Immature natural killer cell (primary cell): ENCODE measurements at regions not wholly inside any gene's neighbourhood (a gene's known extent, or its start where the extent isn't known, plus 50 kb on each side); places are given as distances from the start of the nearest gene placed in this dataset.

Source experiments
- DNase-seq, 3 donors: peaks; one replicate each; pipeline ENCODE4 v3.0.0; 2022; ENCODE audit warnings: mixed read lengths in 1 of 3
- H3K27ac Mint-ChIP-seq, 6 donors: one replicate each; pipeline ENCODE4 v1.8.0; 2020; ENCODE audit warnings: mixed read lengths in 6 of 6, mild to moderate bottlenecking in 5 of 6, inconsistent platforms in 4 of 6, moderate library complexity in 3 of 6
- H3K27me3 Mint-ChIP-seq, 3 donors: one replicate each; pipeline ENCODE4 v1.8.0; 2020 to 2021; ENCODE audit warnings: low read depth in 3 of 3, mild to moderate bottlenecking in 3 of 3, mixed read lengths in 3 of 3, moderate library complexity in 3 of 3, inconsistent platforms in 1 of 3
- H3K36me3 Mint-ChIP-seq, 3 donors: one replicate each; pipeline ENCODE4 v1.8.0; 2020; ENCODE audit warnings: mixed read lengths in 3 of 3, inconsistent platforms in 2 of 3, mild to moderate bottlenecking in 2 of 3
- H3K4me1 Mint-ChIP-seq, 2 donors: one replicate each; pipeline ENCODE4 v1.8.0; 2020; ENCODE audit warnings: inconsistent platforms in 2 of 2, mild to moderate bottlenecking in 2 of 2, mixed read lengths in 2 of 2, moderate library complexity in 1 of 2
- H3K4me3 Mint-ChIP-seq, 5 donors: one replicate each; pipeline ENCODE4 v1.8.0; 2020; ENCODE audit warnings: mild to moderate bottlenecking in 5 of 5, mixed read lengths in 5 of 5, inconsistent platforms in 3 of 5, moderate library complexity in 3 of 5
- H3K9me3 Mint-ChIP-seq, 6 donors: one replicate each; pipeline ENCODE4 v1.8.0; 2020; ENCODE audit warnings: mild to moderate bottlenecking in 6 of 6, mixed read lengths in 6 of 6, inconsistent platforms in 4 of 6, moderate library complexity in 3 of 6

DNA sequence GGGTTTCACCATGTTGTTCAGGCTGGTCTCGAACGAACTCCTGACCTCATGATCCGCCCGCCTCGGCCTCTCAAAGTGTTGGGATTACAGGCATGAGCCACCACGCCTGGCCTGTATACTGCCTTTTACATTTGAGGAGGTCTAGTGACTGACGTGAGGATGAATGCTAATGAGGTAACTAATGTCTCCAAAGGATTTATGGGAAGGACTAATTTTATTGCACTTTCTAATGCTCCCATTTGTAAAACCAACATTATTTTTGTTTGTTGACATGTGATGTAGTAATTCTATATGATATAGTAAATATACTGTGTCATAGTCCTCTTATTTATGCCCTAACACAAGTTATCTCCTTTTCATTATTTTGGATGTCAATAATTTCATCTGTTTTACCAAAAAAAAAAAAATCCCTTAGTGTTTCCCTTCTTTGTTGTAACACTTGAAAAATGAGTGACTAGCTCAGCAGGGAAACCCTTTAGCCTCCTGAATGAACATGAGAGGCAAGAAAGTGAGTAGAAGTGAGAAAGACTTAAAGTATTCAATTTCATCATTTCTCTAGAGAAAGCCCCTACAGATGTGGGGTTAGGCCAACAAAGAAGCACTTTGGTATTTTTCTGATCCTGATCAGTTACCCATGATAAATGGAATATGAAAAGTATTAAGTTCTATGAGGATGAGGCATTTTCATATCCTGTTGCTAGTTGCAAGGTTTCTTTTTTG lies 596.9 kb upstream of the PCDH15 start:
- DNase-seq, result no peak
- H3K4me1 Mint-ChIP-seq, result no peaks in the 10 kb centered on the region
- no peaks in the 10 kb centered on the region for H3K36me3 Mint-ChIP-seq
- no peak overlapping the region for H3K4me3 Mint-ChIP-seq
- H3K27me3 Mint-ChIP-seq, result peaks cover 0 to 2% (median 0%) of the 10 kb centered on the region in 3 donors
- peaks cover 0 to 38% (median 7%) of the 10 kb centered on the region in 6 donors for H3K9me3 Mint-ChIP-seq
- no peak overlapping the region for H3K27ac Mint-ChIP-seq

DNA sequence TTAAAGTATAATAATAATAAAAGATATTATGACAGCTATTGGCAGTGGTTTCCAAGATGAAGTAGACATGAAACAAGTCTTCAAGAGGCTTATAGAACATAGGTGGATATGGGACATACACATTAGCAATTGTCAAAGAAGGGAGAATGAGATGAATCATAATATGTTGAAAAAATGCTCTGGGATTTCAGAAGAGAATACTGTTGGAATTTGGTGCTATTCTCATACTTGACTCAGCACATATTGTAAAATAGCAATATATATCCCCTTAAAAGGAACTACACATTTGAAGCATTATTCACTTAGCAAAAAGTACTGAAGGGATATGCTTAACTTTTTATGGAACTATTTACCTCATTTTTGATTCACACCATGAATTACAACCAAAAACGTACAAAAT lies 577.2 kb upstream of the PCDH15 start:
- peaks cover 7 to 43% (median 17%) of the 10 kb centered on the region in 6 donors for H3K9me3 Mint-ChIP-seq
- no peaks in the 10 kb centered on the region for H3K4me1 Mint-ChIP-seq
- no peaks in the 10 kb centered on the region for H3K36me3 Mint-ChIP-seq
- no peak overlapping the region for H3K27ac Mint-ChIP-seq
- H3K27me3 Mint-ChIP-seq, result no peaks in the 10 kb centered on the region
- no peak for DNase-seq
- no peak overlapping the region for H3K4me3 Mint-ChIP-seq

DNA sequence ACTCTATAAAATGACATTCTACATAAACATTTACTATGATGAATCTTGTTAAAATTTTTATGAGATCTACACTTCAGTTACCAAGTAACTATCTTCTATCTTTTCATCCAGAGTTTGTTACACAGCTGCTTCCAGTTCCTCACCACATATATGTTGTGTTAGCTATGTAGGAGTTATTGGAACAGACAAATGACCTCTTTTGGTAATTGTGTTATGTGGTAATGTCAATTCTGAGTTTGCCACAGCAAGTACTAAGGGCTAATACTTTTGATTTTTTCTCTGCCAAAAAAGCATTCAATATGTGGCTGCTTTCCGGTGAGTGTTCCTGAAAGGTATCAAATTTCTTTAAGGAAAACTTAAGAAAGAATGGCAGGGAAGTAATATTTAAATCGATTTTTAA lies 573.9 kb upstream of the PCDH15 start:
- no peak for DNase-seq
- Mint-ChIP-seq H3K4me3 (no peak overlapping the region), H3K4me1 (no peaks in the 10 kb centered on the region), H3K27me3 (no peaks in the 10 kb centered on the region), H3K36me3 (no peaks in the 10 kb centered on the region), H3K27ac (no peak overlapping the region), H3K9me3 (peaks cover 7 to 40% (median 16%) of the 10 kb centered on the region in 6 donors)

DNA sequence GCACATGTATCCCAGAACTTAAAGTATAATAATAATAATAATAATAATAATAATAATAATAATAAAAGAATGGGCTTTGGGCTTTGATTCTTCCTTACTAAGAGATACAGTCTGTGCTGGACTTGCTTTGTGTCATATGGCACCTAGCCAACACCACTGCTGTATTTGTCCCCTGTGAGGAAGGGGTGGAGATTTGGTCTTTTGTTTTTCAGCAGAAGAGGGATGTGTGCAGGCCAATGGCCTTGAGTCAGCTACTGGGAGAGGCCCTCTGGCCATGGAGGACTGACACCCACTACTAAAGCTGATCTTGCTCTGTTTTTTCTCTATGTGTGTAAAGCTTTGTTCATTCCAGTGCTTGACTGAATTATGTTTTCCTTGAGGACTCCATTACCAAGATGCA lies 573.0 kb upstream of the PCDH15 start:
- no peak overlapping the region for H3K4me3 Mint-ChIP-seq
- H3K4me1 Mint-ChIP-seq, result no peaks in the 10 kb centered on the region
- H3K27me3 Mint-ChIP-seq, result no peaks in the 10 kb centered on the region
- peaks cover 5 to 37% (median 13%) of the 10 kb centered on the region in 6 donors for H3K9me3 Mint-ChIP-seq
- H3K36me3 Mint-ChIP-seq, result no peaks in the 10 kb centered on the region
- no peak overlapping the region for H3K27ac Mint-ChIP-seq
- no peak for DNase-seq

DNA sequence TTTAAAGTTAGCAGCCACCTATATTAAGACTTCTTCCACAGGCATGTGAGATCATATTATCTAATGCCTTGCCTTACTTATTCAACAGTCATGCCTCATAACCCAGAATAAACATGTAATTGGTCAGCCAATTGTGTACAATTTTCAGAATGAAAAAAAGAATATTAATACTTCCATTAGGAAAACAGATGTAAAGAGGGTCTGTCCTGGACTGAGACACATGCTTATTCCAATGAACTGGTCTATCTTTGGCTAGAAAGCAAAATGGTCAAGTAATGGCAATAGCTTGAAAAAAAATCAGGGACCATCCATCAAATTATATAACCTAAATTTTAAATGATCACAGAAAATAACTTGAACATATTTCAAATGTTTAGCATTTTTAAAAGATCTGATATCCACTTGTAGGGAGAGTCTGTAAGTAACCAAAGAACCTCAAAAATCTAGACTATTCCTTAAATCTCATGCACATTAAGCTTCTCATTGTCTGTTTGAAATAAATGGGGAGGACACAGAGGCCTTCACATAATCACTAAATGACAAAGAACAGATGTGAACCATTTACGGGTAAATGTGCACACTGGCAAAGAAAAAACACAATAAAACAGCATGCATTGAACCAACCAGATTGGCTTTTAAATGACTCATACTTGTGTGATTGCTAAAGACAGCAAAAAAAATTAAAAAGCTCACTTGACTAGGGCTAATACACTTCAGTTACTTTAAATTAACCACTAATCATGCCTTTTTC lies 568.8 kb upstream of the PCDH15 start:
- no peak overlapping the region for H3K27ac Mint-ChIP-seq
- H3K4me3 Mint-ChIP-seq, result no peak overlapping the region
- no peaks in the 10 kb centered on the region for H3K36me3 Mint-ChIP-seq
- H3K9me3 Mint-ChIP-seq, result peaks cover 2 to 40% (median 11%) of the 10 kb centered on the region in 6 donors
- H3K27me3 Mint-ChIP-seq, result no peaks in the 10 kb centered on the region
- H3K4me1 Mint-ChIP-seq, result no peaks in the 10 kb centered on the region
- no peak for DNase-seq

DNA sequence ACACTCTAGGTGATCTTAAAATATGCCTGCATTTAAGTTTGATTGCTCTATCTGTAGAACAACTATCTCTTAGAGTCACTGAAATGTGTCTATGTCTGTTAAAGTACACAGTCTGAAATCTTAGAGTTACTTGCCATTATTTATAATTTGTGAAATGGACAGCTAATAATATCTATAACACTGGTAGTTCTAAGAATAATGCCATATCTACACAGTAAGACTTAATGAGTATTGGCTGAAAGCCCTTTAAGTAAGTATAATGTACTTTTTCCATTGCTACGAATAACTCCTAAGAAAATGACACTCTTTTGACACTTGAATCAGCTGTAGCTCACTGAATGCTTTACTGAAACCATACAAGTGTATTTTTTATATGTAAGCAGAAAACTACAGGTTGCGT lies 567.4 kb upstream of the PCDH15 start:
- no peak overlapping the region for H3K4me3 Mint-ChIP-seq
- H3K27me3 Mint-ChIP-seq, result no peaks in the 10 kb centered on the region
- no peak overlapping the region for H3K27ac Mint-ChIP-seq
- H3K4me1 Mint-ChIP-seq, result no peaks in the 10 kb centered on the region
- H3K9me3 Mint-ChIP-seq, result peaks cover 4 to 44% (median 17%) of the 10 kb centered on the region in 6 donors
- DNase-seq, result no peak
- no peaks in the 10 kb centered on the region for H3K36me3 Mint-ChIP-seq

DNA sequence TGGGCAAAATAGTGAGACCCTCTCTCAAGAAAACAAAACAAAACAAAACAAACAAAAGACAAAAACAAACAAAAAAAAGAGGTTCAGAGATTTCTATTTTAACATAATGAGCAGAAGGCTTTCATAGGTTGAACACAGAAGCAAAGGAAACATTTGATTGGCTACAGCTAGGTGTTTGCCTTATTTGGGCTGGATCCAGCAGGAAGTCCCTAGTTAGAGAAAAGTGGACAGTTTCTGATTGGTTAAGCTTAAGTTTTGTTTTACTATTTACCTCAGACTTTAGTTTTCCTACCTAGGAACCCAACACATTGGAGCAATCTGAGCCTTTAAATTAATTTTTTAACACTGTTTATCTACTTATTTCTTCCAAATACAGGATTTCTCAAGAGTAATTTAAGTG lies 566.5 kb upstream of the PCDH15 start:
- no peak overlapping the region for H3K27ac Mint-ChIP-seq
- H3K4me1 Mint-ChIP-seq, result no peaks in the 10 kb centered on the region
- DNase-seq, result no peak
- H3K27me3 Mint-ChIP-seq, result no peaks in the 10 kb centered on the region
- H3K9me3 Mint-ChIP-seq, result peaks cover 6 to 44% (median 15%) of the 10 kb centered on the region in 6 donors
- no peak overlapping the region for H3K4me3 Mint-ChIP-seq
- no peaks in the 10 kb centered on the region for H3K36me3 Mint-ChIP-seq

DNA sequence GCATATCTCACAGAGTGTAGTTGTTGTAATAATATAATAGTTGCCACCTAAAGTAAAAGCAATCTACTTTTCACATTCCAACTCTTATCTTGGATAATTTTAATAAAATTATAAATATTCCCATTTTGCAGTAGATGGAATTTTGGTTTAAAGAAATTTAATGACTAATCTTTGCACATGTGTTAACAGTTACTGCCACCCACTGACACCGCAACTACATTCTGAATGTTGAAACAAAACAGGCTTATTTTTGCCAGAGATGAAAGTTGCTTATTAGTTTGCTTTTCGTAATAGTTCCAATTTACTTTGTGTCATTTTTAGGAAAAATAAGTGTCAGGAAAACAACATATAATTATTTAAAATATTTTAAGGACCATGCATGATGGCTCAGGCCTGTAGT lies 557.5 kb upstream of the PCDH15 start:
- Mint-ChIP-seq H3K36me3 (no peaks in the 10 kb centered on the region), H3K4me1 (no peaks in the 10 kb centered on the region), H3K27me3 (no peaks in the 10 kb centered on the region), H3K9me3 (peaks cover 0 to 24% (median 11%) of the 10 kb centered on the region in 6 donors), H3K4me3 (no peak overlapping the region), H3K27ac (no peak overlapping the region)
- no peak for DNase-seq

DNA sequence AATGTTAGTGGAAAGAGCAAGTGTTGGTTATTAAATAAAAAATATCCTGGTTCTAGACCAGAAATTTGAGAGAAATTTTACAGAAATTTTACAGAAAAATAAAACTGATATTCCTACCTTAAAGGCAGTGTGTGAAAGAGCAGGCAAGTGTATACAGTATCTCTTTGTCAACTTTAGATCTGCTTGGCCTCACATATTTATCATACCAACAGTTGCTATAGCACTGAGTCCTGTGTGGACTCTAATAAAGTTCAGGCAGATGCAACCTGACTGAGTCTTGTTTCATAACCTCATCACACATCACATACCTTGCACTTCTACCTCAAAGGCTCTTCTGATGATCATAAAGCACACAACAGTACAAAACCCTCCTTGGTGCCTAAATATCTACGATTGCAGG lies 552.4 kb upstream of the PCDH15 start:
- Mint-ChIP-seq H3K27ac (no peak overlapping the region), H3K9me3 (peaks cover 9 to 50% (median 21%) of the 10 kb centered on the region in 6 donors), H3K4me3 (no peak overlapping the region), H3K27me3 (no peaks in the 10 kb centered on the region), H3K4me1 (no peaks in the 10 kb centered on the region), H3K36me3 (no peaks in the 10 kb centered on the region)
- DNase-seq, result no peak

DNA sequence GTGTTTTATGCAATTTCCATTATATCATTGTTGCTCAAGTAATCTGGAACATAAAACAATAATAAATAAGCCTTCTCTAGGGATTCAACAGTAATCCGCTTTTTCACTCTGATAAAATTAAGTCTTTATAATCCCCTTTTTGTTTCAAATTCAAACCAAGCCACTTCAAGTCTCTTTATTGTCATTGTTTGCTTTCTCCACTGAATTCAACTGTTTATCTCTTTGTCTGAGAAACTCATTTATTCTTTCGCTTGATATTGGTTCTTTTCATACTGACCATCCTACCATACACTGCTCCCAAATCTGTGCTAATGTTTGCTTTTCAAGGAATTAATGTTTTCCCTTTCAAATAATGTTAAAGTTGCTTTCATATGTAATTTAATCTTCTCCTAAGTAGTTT lies 550.4 kb upstream of the PCDH15 start:
- Mint-ChIP-seq H3K9me3 (peaks cover 13 to 46% (median 22%) of the 10 kb centered on the region in 6 donors), H3K27ac (no peak overlapping the region), H3K4me1 (no peaks in the 10 kb centered on the region), H3K4me3 (no peak overlapping the region), H3K36me3 (no peaks in the 10 kb centered on the region), H3K27me3 (no peaks in the 10 kb centered on the region)
- DNase-seq, result no peak

DNA sequence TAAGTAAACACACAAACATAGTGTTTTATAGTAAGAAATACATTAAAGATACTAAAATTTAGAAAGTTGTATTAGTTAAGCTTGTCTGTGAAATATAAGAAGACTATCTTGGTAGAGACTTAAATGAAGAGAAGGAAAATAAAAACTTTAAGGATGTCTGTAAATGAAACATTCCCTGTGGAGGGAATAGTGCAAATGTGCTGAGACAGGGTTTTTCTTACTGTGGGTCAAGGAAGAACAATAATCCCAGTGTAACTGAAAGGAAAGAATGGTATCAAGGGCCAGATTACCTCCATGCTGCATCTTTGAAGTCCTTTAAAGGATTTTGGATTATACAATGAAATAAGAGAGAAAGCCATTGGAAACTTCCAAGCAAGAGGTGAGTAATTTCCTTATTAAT lies 547.5 kb upstream of the PCDH15 start:
- H3K9me3 Mint-ChIP-seq, result peaks cover 11 to 52% (median 19%) of the 10 kb centered on the region in 6 donors

DNA sequence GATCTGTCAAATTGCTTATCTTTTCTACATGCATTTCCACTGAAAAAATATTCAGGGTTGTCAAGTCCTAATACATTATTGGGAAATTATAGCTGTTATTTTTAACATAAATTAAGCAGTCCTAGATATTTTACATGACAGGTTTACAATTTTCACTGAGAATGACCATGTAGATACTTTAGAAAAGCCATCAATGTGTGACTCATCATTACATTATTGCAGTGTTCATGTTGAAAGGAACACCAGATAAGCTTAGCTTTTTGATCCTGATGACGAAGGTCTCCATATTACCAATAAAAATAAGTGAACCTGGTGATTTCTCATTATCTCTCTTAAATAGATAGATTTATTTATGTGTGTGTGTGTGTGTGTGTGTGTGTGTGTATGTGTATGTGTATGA lies 529.5 kb upstream of the PCDH15 start:
- H3K27me3 Mint-ChIP-seq, result no peaks in the 10 kb centered on the region
- no peak overlapping the region for H3K4me3 Mint-ChIP-seq
- H3K27ac Mint-ChIP-seq, result no peak overlapping the region
- H3K4me1 Mint-ChIP-seq, result no peaks in the 10 kb centered on the region
- no peak for DNase-seq
- H3K9me3 Mint-ChIP-seq, result peaks cover 0 to 16% (median 8%) of the 10 kb centered on the region in 6 donors
- H3K36me3 Mint-ChIP-seq, result no peaks in the 10 kb centered on the region

More for the DNA sequence above, 547.5 kb upstream of the PCDH15 start:
- DNase-seq, result no peak
- Mint-ChIP-seq H3K36me3 (no peaks in the 10 kb centered on the region), H3K27me3 (no peaks in the 10 kb centered on the region), H3K4me3 (no peak overlapping the region), H3K27ac (no peak overlapping the region), H3K4me1 (no peaks in the 10 kb centered on the region)

DNA sequence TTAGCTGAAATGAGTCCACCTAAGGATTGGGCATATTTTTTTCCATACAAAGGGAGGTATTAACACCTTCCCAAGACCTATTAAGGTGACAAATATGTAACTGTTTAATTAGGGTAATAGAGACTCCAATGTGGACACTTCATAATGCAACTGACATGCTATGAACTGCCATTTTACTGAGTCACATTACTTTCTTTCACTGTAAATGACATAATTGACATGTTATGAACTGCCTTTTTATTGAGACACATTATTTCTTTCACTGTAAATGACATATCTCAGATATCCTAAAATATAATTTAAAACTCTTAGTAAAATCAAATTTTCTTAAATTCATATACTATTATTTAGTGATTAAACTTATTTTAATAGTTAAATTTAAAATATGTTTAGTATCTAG lies 528.8 kb upstream of the PCDH15 start:
- H3K27ac Mint-ChIP-seq, result no peak overlapping the region
- no peak for DNase-seq
- H3K9me3 Mint-ChIP-seq, result peaks cover 3 to 11% (median 7%) of the 10 kb centered on the region in 6 donors
- no peaks in the 10 kb centered on the region for H3K27me3 Mint-ChIP-seq
- no peaks in the 10 kb centered on the region for H3K36me3 Mint-ChIP-seq
- no peaks in the 10 kb centered on the region for H3K4me1 Mint-ChIP-seq
- H3K4me3 Mint-ChIP-seq, result no peak overlapping the region

DNA sequence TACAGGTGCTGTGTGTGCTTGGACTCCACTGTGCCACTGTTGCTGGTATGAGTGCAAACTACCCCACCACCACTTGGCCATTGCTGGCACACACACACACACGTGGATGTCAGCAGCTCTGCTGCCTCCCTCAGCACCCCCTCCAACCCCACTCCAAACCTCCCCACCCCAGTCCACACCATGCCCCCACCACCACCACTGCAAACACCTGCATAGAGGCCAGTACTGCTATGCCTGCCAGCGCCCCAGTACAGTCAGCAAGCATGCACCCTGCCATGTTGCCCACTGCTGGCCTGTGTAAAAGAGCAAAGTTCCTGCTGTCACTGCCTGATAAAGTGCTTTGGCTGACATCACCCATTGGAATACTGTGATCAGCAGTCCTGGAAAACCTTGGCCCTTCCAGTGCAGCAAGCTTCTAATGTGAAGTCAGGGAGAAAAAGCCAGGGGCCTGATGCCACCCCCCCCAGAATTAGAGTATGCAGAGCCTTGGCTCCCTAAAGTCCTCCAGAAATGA lies 519.2 kb upstream of the PCDH15 start:
- H3K27ac Mint-ChIP-seq, result no peak overlapping the region
- no peaks in the 10 kb centered on the region for H3K36me3 Mint-ChIP-seq
- no peaks in the 10 kb centered on the region for H3K4me1 Mint-ChIP-seq
- DNase-seq, result no peak
- H3K4me3 Mint-ChIP-seq, result no peak overlapping the region
- H3K9me3 Mint-ChIP-seq, result peaks cover 17 to 70% (median 29%) of the 10 kb centered on the region in 6 donors
- peaks cover 0 to 1% (median 0%) of the 10 kb centered on the region in 3 donors for H3K27me3 Mint-ChIP-seq
